D721Med (cell line): ENCODE measurements at regions not wholly inside any gene's neighbourhood (a gene's known extent, or its start where the extent isn't known, plus 50 kb on each side); places are given as distances from the start of the nearest gene placed in this dataset.

Experiments
- DNase-seq: peaks from one replicate; pipeline ENCODE4 v3.0.0; 2011; ENCODE audit warnings: low spot score; ENCODE audit not compliant: insufficient read length
- FAIRE-seq: peaks from 2 replicates; lab custom pipeline; 2011; peaks lifted over from hg19 to GRCh38; lab: Jason Lieb, UNC
- CTCF ChIP-seq: IDR thresholded peaks from 2 replicates; pipeline ENCODE4 v1.5.1; 2012; ENCODE audit warnings: mild to moderate bottlenecking, control low read depth; ENCODE audit not compliant: insufficient read depth; ENCODE audit errors: missing control alignments

DNA sequence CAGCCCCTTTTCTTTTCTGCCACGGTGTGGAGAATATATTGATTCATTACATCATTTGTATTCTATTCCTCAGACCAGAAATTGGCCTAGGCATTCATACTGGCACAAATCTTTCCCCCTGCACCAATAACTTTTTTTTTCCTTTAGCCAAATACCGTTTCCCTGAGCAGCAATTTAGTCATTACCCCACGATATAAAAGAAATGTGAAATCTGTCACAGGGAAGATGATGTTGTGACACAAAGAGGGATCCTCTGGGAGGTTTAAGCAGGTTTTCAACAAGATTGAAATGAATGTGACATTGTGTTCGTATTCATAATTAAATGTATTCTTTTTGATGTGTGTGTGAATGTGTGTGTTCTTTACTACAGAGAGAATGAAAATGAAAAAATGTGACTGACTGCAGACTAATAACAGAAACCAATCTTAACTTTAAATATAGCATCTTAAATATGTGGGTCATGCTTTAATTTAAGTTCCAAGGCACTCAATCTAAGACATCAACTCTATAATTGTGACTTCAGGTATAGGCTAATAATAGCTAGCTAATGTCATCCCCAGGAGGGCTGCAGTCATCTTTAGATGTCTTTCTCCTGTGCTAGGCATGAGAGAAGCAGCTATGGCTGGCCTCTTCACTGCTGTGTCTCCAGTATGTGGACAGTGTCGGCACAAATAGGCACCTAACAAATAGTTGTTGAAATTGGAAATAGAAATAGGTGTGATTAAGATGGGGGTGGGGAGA is 177.7 kb downstream of the BTBD3 start:
- TF ChIP-seq CTCF = no peak
- DNase-seq (no peak), FAIRE-seq (no peak)

GRCh38 chr20:12098421-12098820 is 180.7 kb downstream of the BTBD3 start:
- TF ChIP-seq CTCF = no peak
- no peak for FAIRE-seq
- no peak for DNase-seq

GRCh38 chr20:12108846-12109245 is 191.2 kb downstream of the BTBD3 start:
- DNase-seq = no peak
- TF ChIP-seq CTCF = no peak
- no peak for FAIRE-seq

GRCh38 chr20:12110274-12110673 is 192.6 kb downstream of the BTBD3 start:
- DNase-seq (no peak), FAIRE-seq (no peak)
- no peak for TF ChIP-seq CTCF

DNA sequence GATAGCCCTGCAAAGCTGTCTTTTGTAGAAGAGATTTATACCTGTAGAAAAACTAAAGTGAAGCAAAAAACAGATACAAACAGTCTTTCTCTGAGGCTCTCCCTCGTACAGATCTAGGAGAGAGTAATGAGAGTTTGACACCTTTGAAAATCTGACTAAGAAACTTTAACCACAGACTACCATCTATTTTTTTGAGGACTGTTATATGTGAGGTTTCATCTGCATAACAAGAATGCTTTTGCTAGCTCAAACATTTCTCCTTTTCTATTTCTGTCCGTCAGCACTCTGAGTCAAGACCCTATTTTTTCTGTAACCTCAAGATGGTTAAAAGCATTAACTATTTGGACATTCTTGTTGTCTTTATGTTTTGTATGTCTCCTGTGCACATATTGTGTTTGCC is 193.0 kb downstream of the BTBD3 start:
- no peak for TF ChIP-seq CTCF
- DNase-seq = no peak

GRCh38 chr20:12111431-12112088 is 193.9 kb downstream of the BTBD3 start:
- TF ChIP-seq CTCF = no peak
- DNase-seq (no peak), FAIRE-seq (no peak)

More for the DNA sequence above, 193.0 kb downstream of the BTBD3 start:
- FAIRE-seq = no peak

GRCh38 chr20:12112089-12112474 is 194.4 kb downstream of the BTBD3 start:
- DNase-seq = no peak
- no peak for FAIRE-seq
- TF ChIP-seq CTCF = no peak
